ENCODE measurements at regions not wholly inside any gene's neighbourhood (a gene's known extent, or its start where the extent isn't known, plus 50 kb on each side); places are given as distances from the start of the nearest gene placed in this dataset.

- ChIA-PET POLR2A (ENCODE audit: unreplicated experiment) (no interaction called here), CTCF (no interaction called here)
- H3K18ac ChIP-seq (ENCODE audit: low read depth, low read length), result no peak overlapping the region
- no peaks in the 10 kb centered on the region for H3K9me1 ChIP-seq (ENCODE audit: insufficient read depth, low read length)
- no peak overlapping the region for H2AK9ac ChIP-seq (replicated peaks; ENCODE audit: low read depth, low read length, poor library complexity)
- ATAC-seq (ENCODE audit: low read depth) (no peak), DNase-seq (no peak)
- H3K4me2 ChIP-seq (ENCODE audit: low read depth, low read length), result no peak overlapping the region
- H3K23ac ChIP-seq (ENCODE audit: low read depth, low read length), result no peak overlapping the region
- no peak overlapping the region for H2BK15ac ChIP-seq (ENCODE audit: low read depth, low read length)
- no peak overlapping the region for H3K56ac ChIP-seq (ENCODE audit: extremely low read depth, insufficient read depth, low read length)
- H4K5ac ChIP-seq (ENCODE audit: low read depth, low read length), result no peak overlapping the region
- BruUV-seq (replicated peaks), result no TSS peak
- H4K20me1 ChIP-seq (ENCODE audit: insufficient read depth, low read length), result no peaks in the 10 kb centered on the region
- no peak overlapping the region for H3K27ac ChIP-seq (ENCODE audit: insufficient read depth, low read length)
- H3K79me1 ChIP-seq (ENCODE audit: low read depth in 1 of 2, low read length in 2 of 2), result no peaks in the 10 kb centered on the region
- no peaks in the 10 kb centered on the region for H3K36me3 ChIP-seq (ENCODE audit: control insufficient read depth, insufficient read depth, low read length)
- WGBS, 2 experiments (ENCODE audit: extremely low coverage in 2 of 2, insufficient read length in 1 of 2), result no CpG with 5 or more reads among the region's 3 CpGs
- in situ Hi-C loops (cut with MboI; ENCODE audit: low sequenced_read_pairs) (no loop called here), intact Hi-C loops (cut with micrococcal nuclease) (loop anchor here (5.0 kb wide), 1 partner anchor 33 kb away; no protein-coding TSS in a partner anchor), dilution Hi-C loops (cut with HindIII; ENCODE audit: low sequenced_read_pairs, unreplicated experiment) (no loop called here)
- no peak overlapping the region for H2BK20ac ChIP-seq (ENCODE audit: low read depth, low read length)
- no peak overlapping the region for H3K14ac ChIP-seq (replicated peaks; ENCODE audit: low read depth, low read length)
- peaks cover 12% of the 10 kb centered on the region for H3K9me3 ChIP-seq (ENCODE audit: control insufficient read depth, insufficient read depth, low read length)
- H3K4me1 ChIP-seq (ENCODE audit: control insufficient read depth, insufficient read depth, low read length), result no peaks in the 10 kb centered on the region
- H3K4me3 ChIP-seq (ENCODE audit: insufficient read depth, low read depth, low read length), result no peak overlapping the region
- no peak overlapping the region for H2BK5ac ChIP-seq (ENCODE audit: low read depth, low read length, poor library complexity, severe bottlenecking)
- H2BK120ac ChIP-seq (ENCODE audit: low read depth, low read length), result no peak overlapping the region
- H2AK5ac ChIP-seq (ENCODE audit: low read depth, low read length), result no peak overlapping the region
- no peak overlapping the region for H4K8ac ChIP-seq (ENCODE audit: low read depth in 2 of 2, low read length in 2 of 2)
- H3K27me3 ChIP-seq (ENCODE audit: control insufficient read depth, insufficient read depth, low read length), result peaks cover 4% of the 10 kb centered on the region; the same call in 1 of the 2 replicates
- TF ChIP-seq CTCF (conservative IDR thresholded peaks at IDR 0.05; ENCODE audit: low read depth, low read length) (no peak), SMC3 (IDR thresholded peaks at IDR 0.05; ENCODE audit: low read depth, low read length) (no peak), CHD1 (IDR thresholded peaks at IDR 0.05; ENCODE audit: low read depth, low read length) (no peak), MAFK (IDR thresholded peaks at IDR 0.05; ENCODE audit: low read depth, low read length) (no peak), RFX5 (IDR thresholded peaks at IDR 0.05; ENCODE audit: low read depth, low read length) (no peak)
- no peak overlapping the region for H2AFZ ChIP-seq (replicated peaks; ENCODE audit: low read length, poor library complexity)
- H3K9ac ChIP-seq (ENCODE audit: low read depth, low read length), result no peak overlapping the region
- no peak overlapping the region for H4K91ac ChIP-seq (ENCODE audit: insufficient read depth, low read depth, low read length)
- no peak overlapping the region for H3K4ac ChIP-seq (ENCODE audit: low read depth, low read length)
These were observed 57.8 kb upstream of the SPRED2 start for GRCh38 chr2:65490222-65490621.

Measured in IMR-90 (cell line).